NCI-H1436 (cell line): ENCODE measurements at regions not wholly inside any gene's neighbourhood (a gene's known extent, or its start where the extent isn't known, plus 50 kb on each side); places are given as distances from the start of the nearest gene placed in this dataset.

Experiments
- DNase-seq: peaks from one replicate; lab custom pipeline; 2025; lab: John Stamatoyannopoulos, UW

DNA sequence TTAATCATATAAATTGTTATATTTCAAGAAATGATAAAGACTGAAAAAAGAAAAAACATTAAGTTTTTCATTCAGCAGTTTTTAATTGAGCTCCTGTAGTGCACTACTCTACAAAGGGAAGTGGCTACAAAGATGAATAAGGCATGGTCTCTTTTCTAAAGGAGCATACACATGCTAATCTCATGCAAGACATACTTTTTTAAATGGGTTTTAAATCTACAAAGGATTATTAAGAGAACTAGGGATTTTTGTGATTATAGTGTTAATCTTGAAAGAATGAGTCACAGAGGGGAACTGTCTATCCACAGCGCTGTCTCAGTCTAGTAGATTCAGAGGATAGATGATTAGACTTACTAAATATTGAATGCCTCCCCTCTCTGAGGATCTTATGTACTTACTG lies 1722.2 kb downstream of the RPA4 start:
- no peak for DNase-seq

DNA sequence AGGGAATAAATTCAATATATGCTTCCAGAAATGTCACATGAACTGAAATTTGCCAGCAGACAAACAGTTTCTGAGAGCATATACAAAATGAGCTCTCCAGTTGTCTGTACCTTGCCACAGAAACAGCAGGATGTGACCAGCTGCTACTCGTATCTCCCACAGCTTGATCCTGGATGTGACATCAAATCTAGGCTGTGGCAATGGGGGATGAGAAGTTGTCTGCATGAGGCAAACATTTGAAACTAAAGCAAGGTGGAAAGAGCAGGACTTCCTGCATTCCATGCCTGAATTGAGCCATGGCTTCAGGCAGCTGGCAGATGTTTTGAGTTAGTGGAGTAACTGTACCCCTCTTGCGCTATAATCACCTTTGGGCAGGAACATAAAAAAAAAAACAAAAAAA lies 1724.0 kb downstream of the RPA4 start:
- DNase-seq: no peak

GRCh38 chrX:98627645-98628044 lies 1743.9 kb downstream of the RPA4 start:
- DNase-seq: no peak

DNA sequence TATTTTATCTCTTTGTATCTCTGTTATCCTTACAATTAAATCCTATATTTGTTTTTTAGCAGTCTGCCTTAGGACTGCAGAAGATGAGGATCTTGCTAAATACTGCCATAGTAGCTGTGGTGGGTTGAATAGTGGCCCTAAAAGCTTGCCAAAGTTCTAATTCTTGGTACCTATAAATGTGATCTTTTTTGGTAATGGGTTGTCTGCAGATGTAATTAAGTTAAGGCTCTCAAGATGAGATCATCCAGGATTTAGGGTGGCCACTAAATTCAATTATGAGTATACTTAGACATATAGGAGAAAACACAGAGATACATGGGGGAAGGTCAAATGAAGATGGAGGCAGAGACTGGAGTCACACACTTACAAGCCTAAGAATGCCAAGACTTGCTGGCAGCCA lies 1753.7 kb downstream of the RPA4 start:
- DNase-seq: no peak

- no peak for DNase-seq
These were observed 1762.6 kb downstream of the RPA4 start for GRCh38 chrX:98646351-98646750.

DNA sequence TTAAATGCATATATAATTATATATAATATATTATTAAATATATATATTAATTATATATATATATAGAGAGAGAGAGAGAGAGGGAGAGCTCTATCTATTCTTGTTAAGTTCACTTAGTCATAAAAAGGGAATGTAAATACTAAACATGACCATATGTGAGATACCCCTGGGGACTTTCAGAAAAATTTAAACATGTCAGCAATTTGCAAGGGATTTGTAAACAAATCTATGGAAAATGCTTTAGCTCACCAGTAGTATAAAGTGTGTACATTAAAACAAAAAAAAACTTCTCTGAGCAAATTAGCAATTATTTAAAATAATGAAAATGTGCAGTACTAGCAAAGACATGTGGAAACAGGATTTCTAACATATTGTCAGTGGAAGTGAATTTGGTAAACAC lies 1755.5 kb downstream of the PCDH19 start:
- DNase-seq: no peak
